Left ventricle myocardium inferior (tissue), 1 donor: ENCODE measurements at regions not wholly inside any gene's neighbourhood (a gene's known extent, or its start where the extent isn't known, plus 50 kb on each side); places are given as distances from the start of the nearest gene placed in this dataset.

Source experiments
- DNase-seq: peaks from one replicate; pipeline ENCODE4 v3.0.0-alpha.2; 2020
- H3K27ac ChIP-seq: fragments of 200-600 bp; replicated peaks from 2 replicates; pipeline ENCODE4 v1.8.0; 2021
- H3K27me3 ChIP-seq: fragments of 200-600 bp; 2 replicates; pipeline ENCODE4 v1.8.0; 2021; ENCODE audit warnings: low read depth
- H3K36me3 ChIP-seq: fragments of 200-600 bp; 2 replicates; pipeline ENCODE4 v1.8.0; 2021
- H3K4me1 ChIP-seq: fragments of 200-600 bp; 2 replicates; pipeline ENCODE4 v1.8.0; 2021
- H3K4me3 ChIP-seq: fragments of 200-600 bp; 2 replicates; pipeline ENCODE4 v1.8.0; 2021; ENCODE audit warnings: mild to moderate bottlenecking, moderate library complexity
- H3K9me3 ChIP-seq: fragments of 200-600 bp; replicated peaks from 2 replicates; pipeline ENCODE4 v1.8.0; 2021
- intact Hi-C: fragments of 100-400 bp; cut with micrococcal nuclease; formaldehyde crosslinking; loops from one replicate; pipeline ENCODE4 v1.11.0; 2022
- TF ChIP-seq, protein P1 (sequence below): fragments of 200-600 bp; IDR thresholded peaks from 2 replicates; pipeline ENCODE4 v1.8.0; 2021; ENCODE audit warnings: antibody characterized with exemption, mild to moderate bottlenecking, borderline replicate concordance
- donor health status: DM: no; HTN: yes; CAD: no; lungs with severe emphysema.

DNA sequence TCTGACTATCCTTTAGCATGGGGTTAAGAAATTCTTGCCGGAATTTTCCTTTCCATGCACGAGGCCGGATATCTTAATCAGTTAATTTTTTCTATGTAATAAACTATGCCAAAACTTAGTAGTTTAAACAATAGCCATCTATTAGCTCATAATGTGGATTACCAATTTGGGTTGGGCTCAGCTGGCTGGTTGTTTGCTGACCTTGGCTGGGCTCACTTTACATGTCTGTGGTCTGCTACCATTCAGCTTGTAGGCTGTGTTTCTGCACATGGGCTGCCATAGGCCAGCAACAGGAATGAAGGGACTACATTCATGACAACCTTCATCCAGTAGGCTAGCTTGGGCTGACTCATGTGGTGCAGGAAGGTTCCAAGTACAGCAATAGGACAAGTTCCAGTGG, 56.0 kb upstream of the NTPCR start:
- TF ChIP-seq, protein P1, sequence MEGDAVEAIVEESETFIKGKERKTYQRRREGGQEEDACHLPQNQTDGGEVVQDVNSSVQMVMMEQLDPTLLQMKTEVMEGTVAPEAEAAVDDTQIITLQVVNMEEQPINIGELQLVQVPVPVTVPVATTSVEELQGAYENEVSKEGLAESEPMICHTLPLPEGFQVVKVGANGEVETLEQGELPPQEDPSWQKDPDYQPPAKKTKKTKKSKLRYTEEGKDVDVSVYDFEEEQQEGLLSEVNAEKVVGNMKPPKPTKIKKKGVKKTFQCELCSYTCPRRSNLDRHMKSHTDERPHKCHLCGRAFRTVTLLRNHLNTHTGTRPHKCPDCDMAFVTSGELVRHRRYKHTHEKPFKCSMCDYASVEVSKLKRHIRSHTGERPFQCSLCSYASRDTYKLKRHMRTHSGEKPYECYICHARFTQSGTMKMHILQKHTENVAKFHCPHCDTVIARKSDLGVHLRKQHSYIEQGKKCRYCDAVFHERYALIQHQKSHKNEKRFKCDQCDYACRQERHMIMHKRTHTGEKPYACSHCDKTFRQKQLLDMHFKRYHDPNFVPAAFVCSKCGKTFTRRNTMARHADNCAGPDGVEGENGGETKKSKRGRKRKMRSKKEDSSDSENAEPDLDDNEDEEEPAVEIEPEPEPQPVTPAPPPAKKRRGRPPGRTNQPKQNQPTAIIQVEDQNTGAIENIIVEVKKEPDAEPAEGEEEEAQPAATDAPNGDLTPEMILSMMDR = no peak
- peaks cover 23% of the 10 kb centered on the region for H3K9me3 ChIP-seq
- no peaks in the 10 kb centered on the region for H3K4me1 ChIP-seq
- intact Hi-C loops = no loop called here
- no peak overlapping the region for H3K4me3 ChIP-seq
- H3K27ac ChIP-seq = no peak overlapping the region
- no peak for DNase-seq
- H3K36me3 ChIP-seq = no peaks in the 10 kb centered on the region
- H3K27me3 ChIP-seq = no peaks in the 10 kb centered on the region

DNA sequence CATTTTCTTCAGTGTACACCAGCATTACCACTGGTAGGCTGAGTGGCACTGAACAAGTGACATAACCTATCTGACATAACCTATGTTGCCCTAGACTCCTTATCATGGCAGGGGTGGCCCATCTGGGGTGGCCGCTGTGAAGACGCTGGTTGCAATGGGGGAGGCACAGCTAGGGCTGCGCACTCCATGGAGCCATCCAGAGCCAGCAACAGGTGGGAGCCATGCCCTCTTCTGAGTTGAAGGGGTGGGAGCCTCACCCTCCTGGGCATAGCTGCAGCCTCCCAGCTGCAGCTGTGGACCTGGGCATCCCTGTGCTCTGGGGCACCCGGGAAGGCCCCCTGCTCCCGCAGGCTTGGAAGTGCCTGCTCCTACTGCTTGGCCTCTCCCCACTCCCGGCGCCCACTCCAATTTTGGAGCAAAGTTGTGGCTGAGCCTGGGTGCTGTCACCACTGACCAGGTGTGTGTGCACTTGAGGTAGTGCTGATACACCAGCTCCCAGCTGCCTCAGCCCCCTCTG, 52.4 kb upstream of the NTPCR start:
- H3K27ac ChIP-seq = no peak overlapping the region
- peaks cover 16% of the 10 kb centered on the region for H3K9me3 ChIP-seq
- peaks cover 12% of the 10 kb centered on the region for H3K4me1 ChIP-seq
- no peak overlapping the region for H3K4me3 ChIP-seq
- no peaks in the 10 kb centered on the region for H3K36me3 ChIP-seq
- TF ChIP-seq, protein P1 = no peak
- H3K27me3 ChIP-seq = no peaks in the 10 kb centered on the region
- intact Hi-C loops = no loop called here
- DNase-seq = no peak

DNA sequence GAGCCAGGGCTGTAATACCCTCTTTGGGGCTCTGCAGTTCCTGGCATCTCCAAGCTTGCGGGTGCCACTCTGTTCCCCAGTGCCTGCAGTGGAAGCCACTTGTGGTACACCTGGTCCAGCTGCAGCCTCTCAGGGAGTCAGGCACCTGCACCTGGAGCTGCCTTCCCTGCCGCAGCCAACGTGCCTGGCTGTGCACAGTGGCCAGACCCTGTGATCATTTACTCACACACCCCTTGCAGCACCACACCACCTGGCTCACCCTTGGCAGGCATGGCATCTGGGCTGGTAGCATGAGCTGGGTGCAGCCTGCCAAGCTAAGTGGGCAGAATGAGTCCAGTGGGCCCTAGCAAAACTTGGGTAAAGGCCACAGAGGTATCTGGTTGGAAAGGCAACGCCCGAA, 51.1 kb upstream of the NTPCR start:
- no peaks in the 10 kb centered on the region for H3K36me3 ChIP-seq
- peaks cover 9% of the 10 kb centered on the region for H3K9me3 ChIP-seq
- DNase-seq = no peak
- no peaks in the 10 kb centered on the region for H3K27me3 ChIP-seq
- H3K4me1 ChIP-seq = peaks cover 12% of the 10 kb centered on the region
- TF ChIP-seq, protein P1 = no peak
- H3K27ac ChIP-seq = no peak overlapping the region
- H3K4me3 ChIP-seq = no peak overlapping the region
- intact Hi-C loops = no loop called here

DNA sequence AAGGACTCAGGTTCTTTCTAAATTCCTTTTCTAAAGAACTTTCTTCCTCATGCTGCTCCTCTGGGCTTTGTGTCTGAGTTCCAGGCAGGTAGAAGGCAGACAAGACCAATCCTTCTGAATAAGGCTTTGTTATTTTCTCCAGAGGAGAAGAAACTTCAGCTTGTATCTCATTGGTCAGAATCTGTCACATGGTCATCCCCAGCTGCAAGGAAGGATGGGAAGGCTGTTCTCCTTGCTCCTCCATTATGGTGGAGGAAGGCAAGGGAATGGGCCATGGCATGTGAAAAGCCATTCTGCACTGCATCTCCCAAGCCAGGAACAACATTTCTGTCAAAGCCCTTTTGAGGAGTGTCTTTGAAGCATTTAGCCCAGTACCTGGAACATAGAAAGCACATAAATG, 50.6 kb upstream of the NTPCR start:
- no peak overlapping the region for H3K27ac ChIP-seq
- DNase-seq = no peak
- intact Hi-C loops = no loop called here
- no peak overlapping the region for H3K4me3 ChIP-seq
- peaks cover 3% of the 10 kb centered on the region for H3K9me3 ChIP-seq
- TF ChIP-seq, protein P1 = no peak
- peaks cover 12% of the 10 kb centered on the region for H3K4me1 ChIP-seq
- no peaks in the 10 kb centered on the region for H3K27me3 ChIP-seq
- no peaks in the 10 kb centered on the region for H3K36me3 ChIP-seq
